ENCODE measurements at regions not wholly inside any gene's neighbourhood (a gene's known extent, or its start where the extent isn't known, plus 50 kb on each side); places are given as distances from the start of the nearest gene placed in this dataset.
"Not testable (repeated sequence)": the region's sequence is repeated elsewhere in the genome, so short reads cannot be mapped to it uniquely, and the experiment has no call there.

DNA sequence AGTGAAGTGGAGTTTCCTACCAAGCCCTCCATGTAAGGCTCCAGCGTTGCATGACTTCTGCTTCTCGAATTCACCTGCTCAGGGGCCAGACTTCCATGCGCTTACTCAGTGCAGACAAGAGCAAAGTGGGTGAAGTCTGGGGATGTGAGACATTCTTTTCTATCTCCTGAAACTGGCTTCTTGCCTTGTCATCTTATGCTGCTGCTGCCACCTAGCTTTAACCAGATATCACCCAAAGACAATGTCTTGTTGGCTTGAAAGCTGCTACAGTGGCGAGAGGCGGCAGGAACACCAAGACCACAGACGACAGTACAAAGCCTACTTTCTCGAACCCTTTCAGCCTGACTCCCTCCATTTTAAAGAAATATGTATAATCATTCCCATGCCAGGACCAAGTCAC is 103.6 kb upstream of the ADGRG2 start:
- POLR2A ChIA-PET: no interaction called here
- no peaks in the 10 kb centered on the region for H3K9me3 ChIP-seq (ENCODE audit: control insufficient read depth, insufficient read depth, low read length)
- H3K27me3 ChIP-seq (ENCODE audit: control insufficient read depth, insufficient read depth, low read length): no peaks in the 10 kb centered on the region
- TF ChIP-seq, protein P1, sequence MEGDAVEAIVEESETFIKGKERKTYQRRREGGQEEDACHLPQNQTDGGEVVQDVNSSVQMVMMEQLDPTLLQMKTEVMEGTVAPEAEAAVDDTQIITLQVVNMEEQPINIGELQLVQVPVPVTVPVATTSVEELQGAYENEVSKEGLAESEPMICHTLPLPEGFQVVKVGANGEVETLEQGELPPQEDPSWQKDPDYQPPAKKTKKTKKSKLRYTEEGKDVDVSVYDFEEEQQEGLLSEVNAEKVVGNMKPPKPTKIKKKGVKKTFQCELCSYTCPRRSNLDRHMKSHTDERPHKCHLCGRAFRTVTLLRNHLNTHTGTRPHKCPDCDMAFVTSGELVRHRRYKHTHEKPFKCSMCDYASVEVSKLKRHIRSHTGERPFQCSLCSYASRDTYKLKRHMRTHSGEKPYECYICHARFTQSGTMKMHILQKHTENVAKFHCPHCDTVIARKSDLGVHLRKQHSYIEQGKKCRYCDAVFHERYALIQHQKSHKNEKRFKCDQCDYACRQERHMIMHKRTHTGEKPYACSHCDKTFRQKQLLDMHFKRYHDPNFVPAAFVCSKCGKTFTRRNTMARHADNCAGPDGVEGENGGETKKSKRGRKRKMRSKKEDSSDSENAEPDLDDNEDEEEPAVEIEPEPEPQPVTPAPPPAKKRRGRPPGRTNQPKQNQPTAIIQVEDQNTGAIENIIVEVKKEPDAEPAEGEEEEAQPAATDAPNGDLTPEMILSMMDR (IDR thresholded peaks at IDR 0.05; ENCODE audit: low read depth, low read length): no peak
- no peak for DNase-seq (ENCODE audit: low read depth, low spot score)
- CTCF ChIA-PET: interaction anchor here (0.9 kb wide), 1 partner anchor 208 kb away, joined by 3 read pairs; no protein-coding TSS in a partner anchor
- no peak overlapping the region for H3K27ac ChIP-seq (ENCODE audit: low read depth, low read length)
- no peak overlapping the region for H3K4me3 ChIP-seq (ENCODE audit: low read depth, low read length)

DNA sequence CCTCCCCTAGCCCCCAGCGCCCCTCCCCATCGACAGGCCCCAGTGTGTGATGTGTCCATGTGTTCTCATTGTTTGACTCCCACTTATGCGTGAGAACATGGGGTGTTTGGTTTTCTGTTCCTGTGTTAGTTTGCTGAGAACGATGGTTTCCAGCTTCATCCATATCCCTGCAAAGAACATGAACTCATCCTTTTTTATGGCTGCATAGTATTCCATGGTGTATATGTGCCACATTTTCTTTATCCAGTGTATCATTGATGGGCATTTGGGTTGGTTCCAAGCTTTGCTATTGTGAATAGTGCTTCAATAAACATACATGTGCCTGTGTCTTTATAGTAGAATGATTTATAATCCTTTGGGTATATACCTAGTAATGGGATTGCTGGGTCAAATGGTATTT is 107.6 kb upstream of the ADGRG2 start:
- POLR2A ChIA-PET: not testable (repeated sequence)

DNA sequence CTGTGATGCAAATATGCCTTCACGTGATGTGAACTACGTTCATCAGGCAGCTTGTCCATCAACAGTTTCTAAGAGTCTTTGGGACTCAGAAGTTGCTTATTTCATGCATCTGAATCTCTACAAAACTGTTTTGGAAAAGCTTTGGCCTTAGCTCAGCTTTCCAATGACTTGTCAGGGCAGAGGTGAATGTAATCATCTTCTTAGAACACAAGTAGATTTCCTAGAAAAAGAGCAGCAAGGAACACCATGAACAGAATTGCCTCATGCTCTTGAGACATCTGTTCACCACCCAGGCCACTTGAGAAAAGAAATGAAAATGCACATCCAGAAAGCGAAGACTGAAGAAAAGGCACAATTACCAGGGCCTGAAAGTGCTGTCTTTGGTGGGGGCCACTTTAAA is 105.8 kb upstream of the PDHA1 start:
- no peak for DNase-seq (ENCODE audit: low read depth, low spot score)
- ChIA-PET POLR2A (no interaction called here), CTCF (no interaction called here)
- no peaks in the 10 kb centered on the region for H3K9me3 ChIP-seq (ENCODE audit: control insufficient read depth, insufficient read depth, low read length)
- no peak overlapping the region for H3K4me3 ChIP-seq (ENCODE audit: low read depth, low read length)
- H3K27ac ChIP-seq (ENCODE audit: low read depth, low read length): no peak overlapping the region
- no peaks in the 10 kb centered on the region for H3K27me3 ChIP-seq (ENCODE audit: control insufficient read depth, insufficient read depth, low read length)
- TF ChIP-seq, protein P1 (IDR thresholded peaks at IDR 0.05; ENCODE audit: low read depth, low read length): no peak

More for the DNA sequence above, 107.6 kb upstream of the ADGRG2 start:
- H3K27ac ChIP-seq (ENCODE audit: low read depth, low read length); H3K27me3 ChIP-seq (ENCODE audit: control insufficient read depth, insufficient read depth, low read length); DNase-seq (ENCODE audit: low read depth, low spot score); H3K9me3 ChIP-seq (ENCODE audit: control insufficient read depth, insufficient read depth, low read length); H3K4me3 ChIP-seq (ENCODE audit: low read depth, low read length); CTCF ChIA-PET: not testable (repeated sequence)

DNA sequence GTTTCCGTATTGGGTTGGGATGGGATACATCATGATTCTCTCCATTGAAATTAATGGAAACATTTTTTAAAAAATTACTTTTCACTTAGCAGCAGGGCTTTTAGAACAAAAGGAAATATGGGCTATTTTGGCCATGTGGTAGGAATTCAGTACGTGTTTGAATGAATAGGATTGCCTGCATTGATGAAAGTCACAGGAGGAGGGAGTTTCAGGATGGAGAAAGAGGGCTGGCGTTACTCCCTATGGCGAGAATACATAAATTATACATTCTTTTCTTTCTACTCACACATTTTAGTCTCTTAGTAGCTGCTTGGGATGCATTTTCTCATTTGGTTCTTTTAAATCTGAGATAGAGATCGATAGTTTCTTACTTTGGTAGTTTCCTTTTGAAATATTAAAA is 100.3 kb upstream of the PDHA1 start:
- Histone ChIP-seq H3K27me3 (ENCODE audit: control insufficient read depth, insufficient read depth, low read length) (no peaks in the 10 kb centered on the region), H3K9me3 (ENCODE audit: control insufficient read depth, insufficient read depth, low read length) (no peaks in the 10 kb centered on the region), H3K4me3 (ENCODE audit: low read depth, low read length) (no peak overlapping the region), H3K27ac (ENCODE audit: low read depth, low read length) (no peak overlapping the region)
- ChIA-PET CTCF (no interaction called here), POLR2A (no interaction called here)
- TF ChIP-seq, protein P1 (IDR thresholded peaks at IDR 0.05; ENCODE audit: low read depth, low read length): no peak
- no peak for DNase-seq (ENCODE audit: low read depth, low spot score)

DNA sequence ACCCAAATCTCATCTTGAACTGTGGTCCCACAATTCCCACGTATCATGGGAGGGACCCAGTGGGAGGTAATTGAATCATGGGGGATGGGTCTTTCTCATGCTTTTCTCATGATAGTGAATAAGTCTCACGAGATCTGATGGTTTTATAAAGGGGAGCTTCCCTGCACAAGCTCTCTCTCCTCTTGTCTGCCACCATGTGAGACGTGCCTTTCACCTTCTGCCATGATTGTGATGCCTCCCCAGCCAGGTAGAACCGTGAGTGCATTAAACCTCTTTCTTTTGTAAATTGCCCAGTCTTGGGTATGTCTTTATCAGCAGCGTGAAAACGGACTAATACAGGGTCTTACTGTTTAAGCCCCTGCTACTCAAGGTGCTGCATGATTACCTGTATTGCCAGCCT is 98.8 kb upstream of the PDHA1 start:
- H3K9me3 ChIP-seq (ENCODE audit: control insufficient read depth, insufficient read depth, low read length); H3K27me3 ChIP-seq (ENCODE audit: control insufficient read depth, insufficient read depth, low read length); H3K4me3 ChIP-seq (ENCODE audit: low read depth, low read length); POLR2A ChIA-PET; H3K27ac ChIP-seq (ENCODE audit: low read depth, low read length); DNase-seq (ENCODE audit: low read depth, low spot score): not testable (repeated sequence)
- CTCF ChIA-PET: interaction anchor here (1.5 kb wide), 1 partner anchor 89 kb away, joined by 6 read pairs; no protein-coding TSS in a partner anchor

DNA sequence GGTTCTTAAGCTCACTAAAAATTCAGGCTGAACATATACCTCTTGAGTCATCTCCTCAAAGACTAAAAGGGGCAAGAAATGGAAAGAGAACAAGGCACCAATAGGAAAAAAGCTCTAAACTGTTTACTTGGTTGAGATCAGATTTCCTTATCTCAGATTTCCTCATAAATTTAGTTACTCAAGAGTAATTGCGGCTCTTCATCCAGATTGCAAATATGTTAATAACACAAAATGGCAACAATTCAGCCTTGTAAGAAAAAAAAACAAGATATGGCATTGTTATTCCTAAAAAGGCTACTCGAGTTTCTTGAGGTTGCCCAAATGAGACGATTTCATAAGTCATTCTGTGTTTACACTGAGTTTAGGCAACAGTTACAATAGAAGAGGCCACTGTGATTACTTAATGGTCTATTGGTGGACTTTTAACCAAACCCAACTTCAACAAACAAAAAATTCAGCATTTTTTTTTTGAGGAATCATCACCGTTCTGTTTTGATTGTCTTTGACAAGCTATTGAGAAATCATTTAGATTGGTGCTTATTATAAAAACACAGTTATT is 97.9 kb upstream of the PDHA1 start:
- TF ChIP-seq, protein P1 (IDR thresholded peaks at IDR 0.05; ENCODE audit: low read depth, low read length): no peak
- H3K4me3 ChIP-seq (ENCODE audit: low read depth, low read length): no peak overlapping the region
- no peaks in the 10 kb centered on the region for H3K9me3 ChIP-seq (ENCODE audit: control insufficient read depth, insufficient read depth, low read length)
- ChIA-PET POLR2A (no interaction called here), CTCF (interaction anchor here (1.5 kb wide), 1 partner anchor 88 kb away, joined by 6 read pairs; no protein-coding TSS in a partner anchor)
- no peak for DNase-seq (ENCODE audit: low read depth, low spot score)
- H3K27ac ChIP-seq (ENCODE audit: low read depth, low read length): no peak overlapping the region
- no peaks in the 10 kb centered on the region for H3K27me3 ChIP-seq (ENCODE audit: control insufficient read depth, insufficient read depth, low read length)
